ENCODE measurements at regions not wholly inside any gene's neighbourhood (a gene's known extent, or its start where the extent isn't known, plus 50 kb on each side); places are given as distances from the start of the nearest gene placed in this dataset.

DNA sequence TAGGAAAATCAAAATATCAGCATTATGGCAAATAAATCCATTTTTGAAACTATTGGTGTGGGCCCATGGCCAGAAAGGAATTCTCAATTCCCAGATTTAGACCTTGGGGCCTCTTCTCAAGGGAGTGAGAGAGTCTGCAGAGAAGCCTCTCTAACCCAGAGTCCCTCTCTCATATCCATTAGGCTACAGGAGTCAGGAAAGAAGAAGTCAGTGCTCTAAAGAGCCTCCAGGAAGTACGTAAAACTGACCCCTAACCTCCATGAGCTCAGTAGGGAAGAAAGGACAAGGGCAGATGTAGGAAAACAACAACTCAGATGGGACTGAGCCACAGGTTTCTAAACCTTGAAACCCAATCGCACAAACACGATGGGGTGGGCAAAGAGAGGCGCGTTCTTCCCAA, 479.9 kb upstream of the TNP1 start:
- intact Hi-C loops (cut with micrococcal nuclease): no loop called here
- CTCF ChIA-PET: no interaction called here

DNA sequence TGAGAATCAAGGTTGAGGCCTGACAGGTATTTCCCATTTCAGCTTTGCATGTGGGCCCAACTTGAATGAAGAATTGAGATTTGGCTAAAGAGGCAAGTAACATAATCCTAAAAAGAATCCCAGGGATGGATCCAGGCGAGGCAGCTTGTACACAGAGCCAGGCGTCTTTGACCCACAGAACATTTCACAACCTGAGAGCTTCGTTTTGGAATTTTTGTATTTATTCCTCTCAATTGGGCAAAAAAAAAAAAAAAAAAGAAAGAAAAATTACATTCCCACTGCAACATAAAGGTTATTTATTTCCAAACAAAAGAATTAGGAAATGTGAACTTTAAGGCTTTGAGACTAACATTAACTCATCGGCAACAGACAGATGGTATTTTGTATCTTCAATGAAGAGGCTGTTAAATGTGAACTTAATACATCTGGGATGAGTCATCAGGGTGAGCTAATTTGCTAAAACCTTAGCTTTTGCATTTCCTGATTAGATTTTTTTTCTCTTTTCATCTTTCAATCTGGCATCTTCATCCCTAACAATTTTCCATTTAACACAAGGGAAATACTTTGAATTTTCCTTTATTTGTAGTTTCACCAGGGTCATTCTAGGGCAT, 478.5 kb upstream of the TNP1 start:
- no peak for DNase-seq
- CTCF ChIA-PET: no interaction called here
- TF ChIP-seq, protein P1, sequence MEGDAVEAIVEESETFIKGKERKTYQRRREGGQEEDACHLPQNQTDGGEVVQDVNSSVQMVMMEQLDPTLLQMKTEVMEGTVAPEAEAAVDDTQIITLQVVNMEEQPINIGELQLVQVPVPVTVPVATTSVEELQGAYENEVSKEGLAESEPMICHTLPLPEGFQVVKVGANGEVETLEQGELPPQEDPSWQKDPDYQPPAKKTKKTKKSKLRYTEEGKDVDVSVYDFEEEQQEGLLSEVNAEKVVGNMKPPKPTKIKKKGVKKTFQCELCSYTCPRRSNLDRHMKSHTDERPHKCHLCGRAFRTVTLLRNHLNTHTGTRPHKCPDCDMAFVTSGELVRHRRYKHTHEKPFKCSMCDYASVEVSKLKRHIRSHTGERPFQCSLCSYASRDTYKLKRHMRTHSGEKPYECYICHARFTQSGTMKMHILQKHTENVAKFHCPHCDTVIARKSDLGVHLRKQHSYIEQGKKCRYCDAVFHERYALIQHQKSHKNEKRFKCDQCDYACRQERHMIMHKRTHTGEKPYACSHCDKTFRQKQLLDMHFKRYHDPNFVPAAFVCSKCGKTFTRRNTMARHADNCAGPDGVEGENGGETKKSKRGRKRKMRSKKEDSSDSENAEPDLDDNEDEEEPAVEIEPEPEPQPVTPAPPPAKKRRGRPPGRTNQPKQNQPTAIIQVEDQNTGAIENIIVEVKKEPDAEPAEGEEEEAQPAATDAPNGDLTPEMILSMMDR (IDR thresholded peaks at IDR 0.05): no peak
- H3K9me3 Mint-ChIP-seq: no peaks in the 10 kb centered on the region
- no peak overlapping the region for H3K4me3 Mint-ChIP-seq
- no peaks in the 10 kb centered on the region for H3K4me1 Mint-ChIP-seq
- no peaks in the 10 kb centered on the region for H3K36me3 Mint-ChIP-seq (ENCODE audit: low read depth)
- no peak overlapping the region for H3K27ac Mint-ChIP-seq
- intact Hi-C loops (cut with micrococcal nuclease): no loop called here
- H3K27me3 Mint-ChIP-seq: peaks cover 4% of the 10 kb centered on the region
- POLR2A ChIA-PET: no interaction called here
- no peak for ATAC-seq (ENCODE audit: low read depth)

More for the DNA sequence above, 479.9 kb upstream of the TNP1 start:
- no peak overlapping the region for H3K4me3 Mint-ChIP-seq
- H3K36me3 Mint-ChIP-seq (ENCODE audit: low read depth): no peaks in the 10 kb centered on the region
- no peaks in the 10 kb centered on the region for H3K9me3 Mint-ChIP-seq
- POLR2A ChIA-PET: no interaction called here
- TF ChIP-seq, protein P1 (IDR thresholded peaks at IDR 0.05): no peak
- no peaks in the 10 kb centered on the region for H3K4me1 Mint-ChIP-seq
- no peak for ATAC-seq (ENCODE audit: low read depth)
- H3K27ac Mint-ChIP-seq: no peak overlapping the region
- peaks cover 3% of the 10 kb centered on the region for H3K27me3 Mint-ChIP-seq
- DNase-seq: no peak

DNA sequence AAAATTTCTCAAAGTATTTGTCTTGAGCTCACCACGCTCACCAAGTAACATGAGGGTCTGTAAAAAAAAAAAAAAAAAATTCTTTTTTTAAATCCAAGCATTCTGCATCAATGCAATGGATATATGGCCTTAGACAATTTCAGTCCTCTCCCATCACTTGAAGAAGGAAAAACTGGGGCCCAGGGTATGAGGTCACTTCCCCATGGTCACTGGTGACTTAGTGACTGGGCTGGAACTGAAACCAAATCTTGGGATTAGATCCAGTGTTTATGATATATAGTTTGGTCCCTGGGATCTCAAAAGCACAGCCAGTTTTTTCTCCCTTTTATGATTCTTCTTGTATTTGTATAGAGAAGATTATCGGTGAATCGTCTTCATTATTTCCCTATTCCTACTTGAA, 477.9 kb upstream of the TNP1 start:
- Mint-ChIP-seq H3K4me1 (no peaks in the 10 kb centered on the region), H3K9me3 (no peaks in the 10 kb centered on the region), H3K27ac (no peak overlapping the region), H3K36me3 (ENCODE audit: low read depth) (no peaks in the 10 kb centered on the region), H3K27me3 (peaks cover 6% of the 10 kb centered on the region), H3K4me3 (no peak overlapping the region)
- no peak for ATAC-seq (ENCODE audit: low read depth)
- ChIA-PET CTCF (no interaction called here), POLR2A (no interaction called here)
- DNase-seq: no peak
- TF ChIP-seq, protein P1 (IDR thresholded peaks at IDR 0.05): no peak
- intact Hi-C loops (cut with micrococcal nuclease): no loop called here

DNA sequence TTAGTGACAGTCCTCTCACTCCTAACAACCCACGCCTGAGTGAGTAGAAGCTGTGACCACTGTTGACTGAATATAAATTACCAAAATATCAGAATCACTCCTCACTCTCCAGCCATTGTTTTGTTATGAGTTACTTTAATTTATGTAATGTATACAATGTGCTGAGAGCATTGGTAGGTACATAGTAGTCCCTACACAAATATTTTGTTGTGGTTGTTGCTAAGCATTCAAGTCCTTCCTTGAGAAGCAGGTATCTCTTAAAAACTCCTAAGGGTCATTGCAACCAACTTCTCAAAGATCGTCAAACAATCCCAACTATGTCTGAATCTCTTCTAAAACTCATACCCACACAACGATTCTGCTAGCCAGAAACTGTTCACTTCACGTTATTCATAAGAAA, 476.8 kb upstream of the TNP1 start:
- TF ChIP-seq, protein P1 (IDR thresholded peaks at IDR 0.05): no peak
- CTCF ChIA-PET: no interaction called here
- H3K27ac Mint-ChIP-seq: no peak overlapping the region
- no peak for DNase-seq
- peaks cover 8% of the 10 kb centered on the region for H3K27me3 Mint-ChIP-seq
- intact Hi-C loops (cut with micrococcal nuclease): no loop called here
- no peaks in the 10 kb centered on the region for H3K36me3 Mint-ChIP-seq (ENCODE audit: low read depth)
- no peak overlapping the region for H3K4me3 Mint-ChIP-seq
- H3K4me1 Mint-ChIP-seq: no peaks in the 10 kb centered on the region
- no peak for ATAC-seq (ENCODE audit: low read depth)
- POLR2A ChIA-PET: no interaction called here
- H3K9me3 Mint-ChIP-seq: no peaks in the 10 kb centered on the region

DNA sequence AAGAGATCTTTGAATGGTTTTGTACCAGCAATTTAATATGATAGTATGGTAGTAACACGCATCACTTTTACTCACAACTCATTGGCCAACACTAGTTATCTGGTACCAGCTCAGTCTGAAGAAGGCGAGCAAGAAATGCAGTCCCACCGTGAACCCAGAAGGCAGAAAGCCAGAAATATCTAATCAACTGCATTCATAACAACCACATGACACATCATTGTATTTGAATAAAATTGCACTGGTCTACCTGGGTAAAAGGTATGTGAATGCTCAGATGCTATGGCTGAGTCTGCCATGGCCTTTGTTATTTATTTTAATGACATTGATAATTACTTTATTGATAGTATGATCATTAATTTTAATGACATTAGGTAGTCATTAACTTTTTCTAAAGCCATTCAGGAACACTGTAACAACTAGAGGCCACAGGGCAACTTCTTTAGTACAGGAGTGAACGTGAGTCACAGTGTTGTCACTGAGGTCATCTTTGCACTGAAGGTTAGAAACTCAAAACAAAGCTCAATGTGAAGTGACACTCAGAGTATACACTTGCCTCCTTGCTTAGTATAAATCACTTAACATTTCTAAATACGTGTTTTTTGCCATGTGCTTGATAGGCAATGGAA, 475.6 kb upstream of the TNP1 start:
- ATAC-seq (ENCODE audit: low read depth) (no peak), DNase-seq (no peak)
- no peak overlapping the region for H3K4me3 Mint-ChIP-seq
- H3K36me3 Mint-ChIP-seq (ENCODE audit: low read depth): no peaks in the 10 kb centered on the region
- H3K9me3 Mint-ChIP-seq: no peaks in the 10 kb centered on the region
- no peak overlapping the region for H3K27ac Mint-ChIP-seq
- peaks cover 8% of the 10 kb centered on the region for H3K27me3 Mint-ChIP-seq
- POLR2A ChIA-PET: no interaction called here
- H3K4me1 Mint-ChIP-seq: no peaks in the 10 kb centered on the region
- TF ChIP-seq, protein P1 (IDR thresholded peaks at IDR 0.05): no peak
- CTCF ChIA-PET: no interaction called here
- intact Hi-C loops (cut with micrococcal nuclease): no loop called here

Data from activated B cell treated with CpG ODN at 0.5 μM for 24 hours (primary cell).